Thyroid gland (tissue), 4 donors: ENCODE measurements at regions not wholly inside any gene's neighbourhood (a gene's known extent, or its start where the extent isn't known, plus 50 kb on each side); places are given as distances from the start of the nearest gene placed in this dataset.

ENCODE experiments used
- DNase-seq, 2 donors: peaks; one replicate each; pipeline ENCODE4 v3.0.0-alpha.2; 2019
- H3K27ac ChIP-seq, 3 donors: fragments of 200-600 bp; sonication (generic); 1 replicate in 2 of 3; 2 replicates in 1 of 3; pipeline ENCODE4 v1.5.1; 2016 to 2019; ENCODE audit warnings: mild to moderate bottlenecking in 1 of 3, moderate library complexity in 1 of 3
- H3K27me3 ChIP-seq: fragments of 200-600 bp; sonication (generic); one replicate; pipeline ENCODE4 v1.5.1; 2019
- H3K36me3 ChIP-seq, 2 donors: fragments of 200-600 bp; sonication (generic); one replicate each; pipeline ENCODE4 v1.5.1; 2016 to 2019
- H3K4me1 ChIP-seq, 2 donors: fragments of 200-600 bp; sonication (generic); one replicate each; pipeline ENCODE4 v1.5.1; 2017 to 2019
- H3K4me3 ChIP-seq, 3 donors: fragments of 200-600 bp; sonication (generic); replicated peaks in 1 of 3; 1 replicate in 2 of 3; 2 replicates in 1 of 3; pipeline ENCODE4 v1.5.1; 2016; ENCODE audit warnings: mild to moderate bottlenecking in 1 of 3
- H3K9me3 ChIP-seq: fragments of 200-600 bp; sonication (generic); one replicate; pipeline ENCODE4 v1.5.1; 2017
- POLR2A ChIP-seq, 2 donors: fragments of 450-650 bp; IDR thresholded peaks; one replicate each; pipeline ENCODE4 v1.6.1; 2017; ENCODE audit warnings: antibody characterized with exemption in 2 of 2, mild to moderate bottlenecking in 2 of 2, moderate library complexity in 1 of 2
- WGBS, 2 donors: methylation state at CpG; one replicate each; pipeline ENCODE4 v1.1.5; 2017; 5-methylcytosine and 5-hydroxymethylcytosine counted together
- intact Hi-C: fragments of 100-400 bp; cut with DNase I; formaldehyde crosslinking; loops from one replicate; pipeline ENCODE4 v1.15.1; 2023
- TF ChIP-seq, protein P1 (sequence below), 6 experiments: fragments of 200-600 bp in 3 of 6; fragments of 450-650 bp in 3 of 6; sonication (generic) in 3 of 6; IDR thresholded peaks; one replicate each; pipeline ENCODE4 v1.5.1; 2016 to 2019; ENCODE audit warnings: antibody characterized with exemption in 6 of 6, mild to moderate bottlenecking in 2 of 6, inconsistent platforms in 1 of 6, moderate library complexity in 1 of 6

GRCh38 chr18:2316751-2317696 lies 254.3 kb downstream of the METTL4 start:
- H3K4me3 ChIP-seq, result no peak overlapping the region
- H3K36me3 ChIP-seq, result no peaks in the 10 kb centered on the region
- intact Hi-C loops, result no loop called here
- H3K27ac ChIP-seq, result no peak overlapping the region
- H3K27me3 ChIP-seq, result no peaks in the 10 kb centered on the region
- TF ChIP-seq POLR2A (IDR thresholded peaks at IDR 0.05), result no peak
- TF ChIP-seq, protein P1, sequence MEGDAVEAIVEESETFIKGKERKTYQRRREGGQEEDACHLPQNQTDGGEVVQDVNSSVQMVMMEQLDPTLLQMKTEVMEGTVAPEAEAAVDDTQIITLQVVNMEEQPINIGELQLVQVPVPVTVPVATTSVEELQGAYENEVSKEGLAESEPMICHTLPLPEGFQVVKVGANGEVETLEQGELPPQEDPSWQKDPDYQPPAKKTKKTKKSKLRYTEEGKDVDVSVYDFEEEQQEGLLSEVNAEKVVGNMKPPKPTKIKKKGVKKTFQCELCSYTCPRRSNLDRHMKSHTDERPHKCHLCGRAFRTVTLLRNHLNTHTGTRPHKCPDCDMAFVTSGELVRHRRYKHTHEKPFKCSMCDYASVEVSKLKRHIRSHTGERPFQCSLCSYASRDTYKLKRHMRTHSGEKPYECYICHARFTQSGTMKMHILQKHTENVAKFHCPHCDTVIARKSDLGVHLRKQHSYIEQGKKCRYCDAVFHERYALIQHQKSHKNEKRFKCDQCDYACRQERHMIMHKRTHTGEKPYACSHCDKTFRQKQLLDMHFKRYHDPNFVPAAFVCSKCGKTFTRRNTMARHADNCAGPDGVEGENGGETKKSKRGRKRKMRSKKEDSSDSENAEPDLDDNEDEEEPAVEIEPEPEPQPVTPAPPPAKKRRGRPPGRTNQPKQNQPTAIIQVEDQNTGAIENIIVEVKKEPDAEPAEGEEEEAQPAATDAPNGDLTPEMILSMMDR (IDR thresholded peaks at IDR 0.05), result no peak
- no peak for DNase-seq
- no peaks in the 10 kb centered on the region for H3K9me3 ChIP-seq
- 58 to 62% methylated on average over 5 of the region's 5 CpGs for WGBS, 2 donors
- no peaks in the 10 kb centered on the region for H3K4me1 ChIP-seq

DNA sequence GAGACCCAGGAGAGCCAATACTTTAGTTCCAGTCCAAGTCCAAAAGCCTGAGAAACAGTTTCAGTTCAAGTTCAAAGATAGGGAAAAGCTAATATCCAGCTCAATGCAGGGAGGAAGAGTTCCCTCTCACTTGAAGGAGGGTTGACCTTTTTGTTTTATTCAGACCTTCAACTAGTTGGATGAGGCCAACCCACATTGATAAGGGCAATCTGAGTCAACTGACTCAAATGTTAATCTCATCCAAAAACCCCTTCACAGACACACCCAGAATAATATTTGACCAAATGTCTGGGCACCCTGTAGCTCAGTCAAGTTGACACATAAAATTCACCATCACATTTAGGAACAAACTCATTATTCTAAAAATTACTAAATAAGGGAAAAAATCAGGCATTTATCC lies 246.8 kb downstream of the METTL4 start:
- Histone ChIP-seq H3K9me3 (no peaks in the 10 kb centered on the region), H3K4me1 (no peaks in the 10 kb centered on the region), H3K27ac (no peak overlapping the region), H3K4me3 (no peak overlapping the region), H3K27me3 (no peaks in the 10 kb centered on the region), H3K36me3 (no peaks in the 10 kb centered on the region)
- intact Hi-C loops, result no loop called here
- TF ChIP-seq POLR2A (IDR thresholded peaks at IDR 0.05), result no peak
- no peak for DNase-seq

- intact Hi-C loops, result no loop called here
- Histone ChIP-seq H3K9me3 (no peaks in the 10 kb centered on the region), H3K27me3 (no peaks in the 10 kb centered on the region), H3K4me1 (no peaks in the 10 kb centered on the region), H3K36me3 (no peaks in the 10 kb centered on the region), H3K4me3 (no peak overlapping the region), H3K27ac (no peak overlapping the region)
- WGBS, 2 donors, result 54 to 56% methylated on average over 4 of the region's 4 CpGs
- DNase-seq, result no peak
- TF ChIP-seq, protein P1 (IDR thresholded peaks at IDR 0.05), result no peak
- no peak for TF ChIP-seq POLR2A (IDR thresholded peaks at IDR 0.05)
Measured at GRCh38 chr18:2325308-2325849, 245.9 kb downstream of the METTL4 start.

DNA sequence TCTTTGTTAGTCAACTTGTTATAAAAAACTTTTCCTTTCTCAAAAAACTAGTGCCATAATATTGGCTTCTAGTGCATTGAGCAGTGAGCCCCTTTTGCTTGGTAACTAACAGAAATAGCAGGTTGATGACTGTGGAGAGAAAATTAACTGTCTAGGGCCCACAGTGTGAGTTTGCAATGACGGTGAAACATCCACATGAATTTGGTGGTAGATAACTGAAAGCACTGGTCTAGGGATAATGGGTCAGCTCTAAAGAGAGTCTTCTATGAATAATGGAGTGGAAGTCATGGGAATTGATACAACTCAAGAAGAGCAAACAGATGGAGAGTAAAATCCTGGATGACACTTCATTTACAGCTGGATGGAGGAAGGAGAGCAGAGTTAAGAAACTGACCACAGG lies 245.4 kb downstream of the METTL4 start:
- TF ChIP-seq, protein P1 (IDR thresholded peaks at IDR 0.05), result no peak
- TF ChIP-seq POLR2A (IDR thresholded peaks at IDR 0.05), result no peak
- H3K36me3 ChIP-seq, result no peaks in the 10 kb centered on the region
- H3K27ac ChIP-seq, result no peak overlapping the region
- 71 to 93% methylated on average over 1 of the region's 1 CpG for WGBS, 2 donors
- intact Hi-C loops, result no loop called here
- no peaks in the 10 kb centered on the region for H3K9me3 ChIP-seq
- no peak overlapping the region for H3K4me3 ChIP-seq
- no peaks in the 10 kb centered on the region for H3K27me3 ChIP-seq
- H3K4me1 ChIP-seq, result no peaks in the 10 kb centered on the region
- DNase-seq, result no peak

GRCh38 chr18:2326999-2327398 lies 244.3 kb downstream of the METTL4 start:
- H3K36me3 ChIP-seq, result no peaks in the 10 kb centered on the region
- no peaks in the 10 kb centered on the region for H3K27me3 ChIP-seq
- H3K9me3 ChIP-seq, result no peaks in the 10 kb centered on the region
- H3K4me3 ChIP-seq, result no peak overlapping the region
- 44 to 58% methylated on average over 6 of the region's 6 CpGs for WGBS, 2 donors
- H3K4me1 ChIP-seq, result no peaks in the 10 kb centered on the region
- intact Hi-C loops, result no loop called here
- TF ChIP-seq, protein P1 (IDR thresholded peaks at IDR 0.05), result no peak
- no peak for TF ChIP-seq POLR2A (IDR thresholded peaks at IDR 0.05)
- DNase-seq, result no peak
- H3K27ac ChIP-seq, result no peak overlapping the region
